LNCaP clone FGC (cell line): ENCODE measurements at regions not wholly inside any gene's neighbourhood (a gene's known extent, or its start where the extent isn't known, plus 50 kb on each side); places are given as distances from the start of the nearest gene placed in this dataset.

ENCODE experiments used
- DNase-seq: peaks from one replicate; pipeline ENCODE4 v3.0.0-alpha.2; 2011; ENCODE audit warnings: low read depth
- H3K4me3 ChIP-seq: 2 replicates; pipeline ENCODE4 v1.5.1; 2011; ENCODE audit warnings: mild to moderate bottlenecking, low read depth, low read length, control low read depth
- TF ChIP-seq, protein P1 (sequence below): IDR thresholded peaks from 2 replicates; pipeline ENCODE4 v1.5.1; 2012; ENCODE audit warnings: mild to moderate bottlenecking; ENCODE audit not compliant: control insufficient read depth, insufficient read depth; ENCODE audit errors: extremely low read depth

DNA sequence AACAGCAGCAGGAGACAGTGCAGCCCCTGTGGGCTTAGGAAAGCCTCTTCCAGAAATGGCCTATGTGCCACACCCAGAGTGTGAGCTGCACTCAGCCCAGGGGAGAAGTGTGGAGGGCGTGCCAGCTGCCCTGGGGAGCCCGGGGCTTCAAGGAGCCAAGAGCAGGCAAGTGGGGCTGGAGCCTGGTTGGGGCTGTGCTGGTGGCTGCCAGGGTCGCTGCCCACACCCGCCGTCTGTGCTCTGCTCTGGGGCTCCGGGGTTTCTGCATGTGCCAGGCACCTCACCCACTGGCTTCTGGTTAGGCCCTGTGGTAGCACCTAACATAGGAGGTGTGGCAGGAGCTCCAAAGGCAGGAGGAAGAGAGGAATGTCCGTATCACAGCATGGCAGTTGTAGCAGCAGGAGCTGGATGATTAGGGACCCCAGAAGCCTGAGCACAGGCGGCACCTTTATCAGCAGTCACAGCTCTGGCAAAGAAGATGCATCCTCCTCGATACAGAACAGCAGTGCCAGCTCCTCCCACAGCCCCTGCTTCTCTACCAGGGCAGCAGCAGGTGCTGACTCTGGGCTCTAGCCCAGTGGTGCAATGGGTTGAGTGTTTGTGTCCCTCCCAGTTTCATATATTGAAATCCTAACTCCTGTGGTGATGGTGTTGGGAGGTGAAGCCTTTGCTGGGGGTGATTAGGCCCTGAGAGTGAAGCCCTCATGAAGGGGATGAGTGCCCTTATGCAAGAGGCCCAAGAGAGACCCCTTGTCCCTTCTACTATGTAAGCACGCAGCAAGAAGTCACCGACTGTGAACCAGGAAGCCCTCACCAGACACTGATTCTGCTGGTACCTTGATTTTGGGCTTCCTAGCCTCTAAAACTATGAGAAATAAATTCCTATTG lies 70.0 kb upstream of the KLF13 start:
- H3K4me3 ChIP-seq = no peak overlapping the region
- no peak for DNase-seq
- TF ChIP-seq, protein P1, sequence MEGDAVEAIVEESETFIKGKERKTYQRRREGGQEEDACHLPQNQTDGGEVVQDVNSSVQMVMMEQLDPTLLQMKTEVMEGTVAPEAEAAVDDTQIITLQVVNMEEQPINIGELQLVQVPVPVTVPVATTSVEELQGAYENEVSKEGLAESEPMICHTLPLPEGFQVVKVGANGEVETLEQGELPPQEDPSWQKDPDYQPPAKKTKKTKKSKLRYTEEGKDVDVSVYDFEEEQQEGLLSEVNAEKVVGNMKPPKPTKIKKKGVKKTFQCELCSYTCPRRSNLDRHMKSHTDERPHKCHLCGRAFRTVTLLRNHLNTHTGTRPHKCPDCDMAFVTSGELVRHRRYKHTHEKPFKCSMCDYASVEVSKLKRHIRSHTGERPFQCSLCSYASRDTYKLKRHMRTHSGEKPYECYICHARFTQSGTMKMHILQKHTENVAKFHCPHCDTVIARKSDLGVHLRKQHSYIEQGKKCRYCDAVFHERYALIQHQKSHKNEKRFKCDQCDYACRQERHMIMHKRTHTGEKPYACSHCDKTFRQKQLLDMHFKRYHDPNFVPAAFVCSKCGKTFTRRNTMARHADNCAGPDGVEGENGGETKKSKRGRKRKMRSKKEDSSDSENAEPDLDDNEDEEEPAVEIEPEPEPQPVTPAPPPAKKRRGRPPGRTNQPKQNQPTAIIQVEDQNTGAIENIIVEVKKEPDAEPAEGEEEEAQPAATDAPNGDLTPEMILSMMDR = no peak

DNA sequence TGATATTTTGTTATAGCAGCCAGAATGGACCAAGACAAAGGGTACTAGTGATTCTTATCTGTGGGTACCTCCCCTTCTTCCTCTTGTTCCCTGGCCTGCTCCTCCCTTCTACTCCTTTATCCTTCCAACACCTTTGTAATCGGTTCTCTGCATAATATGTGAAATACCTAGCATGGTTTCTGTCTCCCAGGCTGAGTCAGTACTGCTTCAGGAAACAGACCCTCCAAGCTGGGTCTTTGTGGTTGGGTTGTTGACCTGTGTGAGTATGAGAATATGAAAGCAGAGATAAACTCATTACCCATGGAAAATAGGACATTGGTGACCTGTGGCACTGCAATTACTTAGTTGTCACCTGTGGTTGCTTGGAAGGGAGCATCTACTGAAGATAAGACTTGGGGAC lies 69.3 kb upstream of the KLF13 start:
- H3K4me3 ChIP-seq = no peak overlapping the region
- TF ChIP-seq, protein P1 = no peak
- DNase-seq = no peak

DNA sequence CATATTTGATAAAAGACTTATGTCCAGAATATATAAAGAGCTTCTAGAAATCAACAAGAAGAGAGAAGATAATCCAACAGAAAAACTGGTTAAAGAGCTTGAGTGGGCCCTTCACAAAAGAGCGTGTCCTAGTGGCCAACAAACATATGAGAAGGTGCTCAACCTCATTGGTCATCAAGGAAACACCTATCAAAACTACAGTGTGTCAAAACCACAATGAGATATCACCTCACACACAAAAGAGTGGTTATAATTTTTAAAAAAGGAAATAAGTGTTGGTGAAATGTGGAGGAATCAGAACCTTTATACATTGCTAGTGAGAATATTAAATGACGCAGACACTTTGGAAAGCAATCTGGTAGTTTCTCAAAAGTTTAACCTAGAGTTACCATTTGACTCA lies 68.4 kb upstream of the KLF13 start:
- TF ChIP-seq, protein P1 = no peak
- DNase-seq = no peak

DNA sequence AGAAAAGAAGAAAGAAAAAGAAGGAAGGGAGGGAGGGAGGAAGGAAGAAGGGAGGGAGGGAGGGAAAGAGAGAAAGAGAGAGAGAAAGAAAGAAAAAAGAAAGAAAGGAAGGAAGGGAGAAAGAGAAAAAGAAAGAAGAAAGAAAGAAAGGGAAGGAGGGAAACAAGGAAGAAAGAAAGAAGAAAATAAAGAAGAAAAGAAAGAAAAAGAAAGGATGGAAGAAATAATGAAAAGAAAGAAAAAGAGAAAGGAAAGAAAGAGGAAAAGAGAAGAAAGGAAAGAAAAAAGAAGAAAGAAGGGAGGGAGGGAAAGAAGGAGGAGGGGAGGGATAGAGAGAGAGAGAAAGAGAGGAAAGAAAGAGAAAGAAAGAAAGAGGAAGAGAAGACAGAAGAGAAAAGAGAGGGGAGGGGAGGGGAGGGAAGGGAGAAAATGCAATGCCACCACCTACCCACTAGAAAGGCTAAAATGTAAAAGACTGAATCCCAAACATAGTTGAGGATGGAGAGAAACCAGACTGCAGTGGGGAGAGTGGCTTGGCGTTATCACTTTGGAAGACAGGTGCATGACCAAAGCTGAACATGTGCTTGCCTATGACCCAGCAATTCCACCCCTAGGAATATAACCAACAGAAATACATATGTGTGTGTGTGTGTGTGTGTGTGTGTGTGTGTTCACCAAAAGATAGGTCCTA lies 66.9 kb upstream of the KLF13 start:
- DNase-seq = no peak
- TF ChIP-seq, protein P1 = no peak
- H3K4me3 ChIP-seq = no peak overlapping the region

More for the DNA sequence above, 68.4 kb upstream of the KLF13 start:
- no peak overlapping the region for H3K4me3 ChIP-seq

DNA sequence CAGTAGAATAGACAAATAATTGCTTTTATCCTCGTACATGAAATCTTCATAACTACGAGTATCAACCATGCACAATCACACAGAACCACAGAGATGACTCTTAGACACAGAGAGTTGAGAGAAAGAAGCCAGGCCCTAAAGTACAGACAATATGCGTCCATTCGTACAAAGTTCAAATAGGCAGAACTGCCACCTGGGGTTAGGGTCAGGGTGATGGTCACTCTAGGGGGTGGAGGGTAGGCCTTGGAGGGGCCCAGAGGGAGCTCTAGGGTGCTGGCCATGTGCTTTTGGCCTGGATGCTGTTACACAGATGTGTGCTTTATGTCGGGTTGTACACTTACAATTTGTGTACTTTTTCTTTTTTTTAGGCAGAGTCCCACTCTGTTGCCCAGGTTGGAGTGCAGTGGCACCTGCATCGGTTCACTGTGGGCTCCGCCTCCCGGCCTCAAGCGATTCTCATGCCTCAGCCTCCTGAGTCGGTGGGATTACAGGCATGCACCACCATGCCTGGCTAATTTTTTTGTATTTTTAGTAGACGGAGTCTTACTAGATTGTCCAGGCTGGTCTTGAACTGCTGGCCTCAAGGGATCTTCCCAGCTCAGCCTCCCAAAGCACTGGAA lies 65.9 kb upstream of the KLF13 start:
- no peak for DNase-seq
- TF ChIP-seq, protein P1 = no peak
- no peak overlapping the region for H3K4me3 ChIP-seq

DNA sequence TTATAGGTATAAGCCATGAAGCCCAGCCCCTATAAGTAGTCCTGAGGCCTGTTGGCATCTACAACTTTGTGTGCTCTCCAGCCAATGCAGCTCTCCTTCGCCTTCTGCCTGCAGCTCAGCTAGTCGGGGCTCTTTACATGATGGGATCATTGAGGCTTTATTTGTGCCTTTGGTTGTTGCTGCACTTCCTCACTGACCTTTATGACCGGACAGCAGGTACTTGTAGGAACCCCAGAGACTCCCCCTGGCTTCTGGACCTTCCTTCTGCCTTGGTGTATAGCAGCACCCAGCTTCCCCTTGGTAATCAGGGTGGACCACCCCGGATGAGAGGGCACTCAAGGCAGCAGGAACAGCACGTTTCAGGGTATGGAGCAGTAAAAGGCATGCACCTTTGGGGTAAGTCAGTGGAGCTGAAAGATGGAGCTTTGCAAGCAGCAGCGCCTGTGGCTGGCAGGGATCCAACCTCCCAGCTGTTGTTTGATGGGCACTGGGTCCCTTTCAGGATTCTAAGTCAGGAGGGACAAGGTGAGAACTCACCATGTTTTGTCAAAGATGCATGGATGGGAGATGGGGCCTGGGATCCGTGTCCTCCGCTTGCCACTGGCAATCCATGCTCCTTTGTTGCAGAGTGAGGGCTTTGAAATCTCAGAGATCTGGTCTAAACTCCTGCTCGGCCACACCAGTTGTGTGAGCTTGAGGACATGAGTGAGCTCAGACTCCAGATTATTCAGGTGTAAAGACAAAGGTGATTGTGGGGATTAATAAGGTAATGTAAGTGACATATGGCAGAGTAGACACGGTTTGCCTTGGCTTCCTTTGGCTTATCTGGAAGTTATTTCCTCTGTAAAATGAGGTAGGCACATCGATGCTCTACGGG lies 65.1 kb upstream of the KLF13 start:
- DNase-seq = no peak
- TF ChIP-seq, protein P1 = no peak
- H3K4me3 ChIP-seq = no peak overlapping the region
